ENCODE measurements at regions not wholly inside any gene's neighbourhood (a gene's known extent, or its start where the extent isn't known, plus 50 kb on each side); places are given as distances from the start of the nearest gene placed in this dataset.

DNA sequence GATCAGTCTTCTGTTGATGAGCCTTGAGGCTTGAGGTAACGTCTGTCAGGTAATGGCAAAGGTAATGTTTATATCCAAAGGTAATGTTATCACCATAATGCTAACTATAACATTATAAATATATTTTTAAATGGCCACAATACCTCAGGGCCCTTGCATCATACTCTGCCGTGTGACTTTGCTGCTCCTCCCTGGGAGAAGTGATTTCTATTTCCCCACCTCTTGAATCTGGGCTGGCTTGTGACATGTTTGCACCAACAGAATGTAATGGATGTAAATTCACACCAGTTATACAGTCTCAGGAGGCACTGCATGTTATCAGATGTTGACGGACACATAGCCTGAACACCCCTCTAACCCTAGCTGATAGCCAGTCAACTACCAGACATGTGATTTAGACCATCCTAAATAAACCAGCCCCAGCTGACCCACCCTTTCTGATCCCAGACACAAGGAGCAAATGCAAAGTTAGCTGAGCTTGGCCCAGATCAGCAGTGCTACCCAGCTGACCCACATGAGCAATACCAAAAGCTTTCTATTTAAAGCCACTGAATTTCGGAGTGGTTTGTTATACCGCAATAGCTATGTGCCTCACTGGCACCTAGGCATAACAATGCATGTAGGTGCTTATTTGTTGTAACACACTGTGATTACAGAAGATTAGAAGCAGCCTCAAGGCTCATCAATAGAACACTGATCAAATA, 93.8 kb upstream of the SIRPA start:
- TF ChIP-seq, protein P1, sequence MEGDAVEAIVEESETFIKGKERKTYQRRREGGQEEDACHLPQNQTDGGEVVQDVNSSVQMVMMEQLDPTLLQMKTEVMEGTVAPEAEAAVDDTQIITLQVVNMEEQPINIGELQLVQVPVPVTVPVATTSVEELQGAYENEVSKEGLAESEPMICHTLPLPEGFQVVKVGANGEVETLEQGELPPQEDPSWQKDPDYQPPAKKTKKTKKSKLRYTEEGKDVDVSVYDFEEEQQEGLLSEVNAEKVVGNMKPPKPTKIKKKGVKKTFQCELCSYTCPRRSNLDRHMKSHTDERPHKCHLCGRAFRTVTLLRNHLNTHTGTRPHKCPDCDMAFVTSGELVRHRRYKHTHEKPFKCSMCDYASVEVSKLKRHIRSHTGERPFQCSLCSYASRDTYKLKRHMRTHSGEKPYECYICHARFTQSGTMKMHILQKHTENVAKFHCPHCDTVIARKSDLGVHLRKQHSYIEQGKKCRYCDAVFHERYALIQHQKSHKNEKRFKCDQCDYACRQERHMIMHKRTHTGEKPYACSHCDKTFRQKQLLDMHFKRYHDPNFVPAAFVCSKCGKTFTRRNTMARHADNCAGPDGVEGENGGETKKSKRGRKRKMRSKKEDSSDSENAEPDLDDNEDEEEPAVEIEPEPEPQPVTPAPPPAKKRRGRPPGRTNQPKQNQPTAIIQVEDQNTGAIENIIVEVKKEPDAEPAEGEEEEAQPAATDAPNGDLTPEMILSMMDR (IDR thresholded peaks at IDR 0.05; ENCODE audit: extremely low read depth in 1 of 2, insufficient read depth in 1 of 2, low read depth in 1 of 2, low read length in 2 of 2) = no peak
- TF ChIP-seq POLR2AphosphoS5 (IDR thresholded peaks at IDR 0.05; ENCODE audit: insufficient read depth, low read depth, low read length) (no peak), POLR2A (IDR thresholded peaks at IDR 0.05; ENCODE audit: low read depth, low read length) (no peak)

Data from endothelial cell of umbilical vein (primary cell).